ENCODE measurements at regions not wholly inside any gene's neighbourhood (a gene's known extent, or its start where the extent isn't known, plus 50 kb on each side); places are given as distances from the start of the nearest gene placed in this dataset.

DNA sequence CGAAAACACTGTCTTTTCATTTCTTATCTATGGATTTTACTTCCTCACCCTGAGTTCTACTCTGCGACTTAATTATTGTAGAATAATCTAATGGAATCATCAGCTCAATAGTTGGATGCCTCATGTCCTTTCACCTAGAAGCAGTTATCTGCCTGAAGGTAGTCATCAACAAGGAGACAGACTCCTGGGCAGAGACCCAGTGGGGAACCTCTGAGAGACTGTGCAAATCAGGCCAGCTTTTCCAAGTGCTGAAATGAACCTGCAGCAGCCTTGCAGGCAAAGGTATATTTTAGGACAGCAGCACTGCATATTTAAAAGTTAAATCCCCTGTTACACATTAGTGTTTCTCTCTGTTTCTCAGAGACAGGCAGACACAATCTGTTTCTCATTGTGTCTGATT is 99.7 kb upstream of the STMND1 start:
- Histone ChIP-seq H2BK15ac (ENCODE audit: low read depth, low read length) (no peak overlapping the region), H4K20me1 (ENCODE audit: insufficient read depth, low read length) (no peaks in the 10 kb centered on the region), H3K27me3 (ENCODE audit: control insufficient read depth, insufficient read depth, low read length) (no peaks in the 10 kb centered on the region), H2BK120ac (ENCODE audit: low read depth, low read length) (no peak overlapping the region), H3K14ac (replicated peaks; ENCODE audit: low read depth, low read length) (0 out of 2 replicates have a peak overlapping the region, but pooled peaks have one; percentile 55), H4K8ac (ENCODE audit: low read depth in 2 of 2, low read length in 2 of 2) (0 out of 4 replicates have a peak overlapping the region, but pooled peaks of 1 of the 2 experiments have one; percentile 4), H3K79me1 (ENCODE audit: low read depth in 1 of 2, low read length in 2 of 2) (no peaks in the 10 kb centered on the region), H3K36me3 (ENCODE audit: control insufficient read depth, insufficient read depth, low read length) (no peaks in the 10 kb centered on the region), H2AK9ac (replicated peaks; ENCODE audit: low read depth, low read length, poor library complexity) (no peak overlapping the region), H3K56ac (ENCODE audit: extremely low read depth, insufficient read depth, low read length) (no peak overlapping the region), H2AFZ (replicated peaks; ENCODE audit: low read length, poor library complexity) (no peak overlapping the region), H3K9me1 (ENCODE audit: insufficient read depth, low read length) (no peaks in the 10 kb centered on the region), H3K23ac (ENCODE audit: low read depth, low read length) (no peak overlapping the region), H4K91ac (ENCODE audit: insufficient read depth, low read depth, low read length) (no peak overlapping the region), H2BK20ac (ENCODE audit: low read depth, low read length) (no peak overlapping the region), H3K4me1 (ENCODE audit: control insufficient read depth, insufficient read depth, low read length) (peaks cover 6% of the 10 kb centered on the region), H3K4ac (ENCODE audit: low read depth, low read length) (no peak overlapping the region), H3K18ac (ENCODE audit: low read depth, low read length) (no peak overlapping the region), H3K27ac (ENCODE audit: insufficient read depth, low read length) (no peak overlapping the region), H3K9me3 (ENCODE audit: control insufficient read depth, insufficient read depth, low read length) (no peaks in the 10 kb centered on the region), H2AK5ac (ENCODE audit: low read depth, low read length) (no peak overlapping the region), H3K9ac (ENCODE audit: low read depth, low read length) (no peak overlapping the region), H3K4me2 (ENCODE audit: low read depth, low read length) (no peak overlapping the region), H3K4me3 (ENCODE audit: insufficient read depth, low read depth, low read length) (no peak overlapping the region), H2BK5ac (ENCODE audit: low read depth, low read length, poor library complexity, severe bottlenecking) (no peak overlapping the region), H4K5ac (ENCODE audit: low read depth, low read length) (no peak overlapping the region)
- ATAC-seq (ENCODE audit: low read depth) (no peak), DNase-seq (no peak)
- intact Hi-C loops (cut with micrococcal nuclease): no loop called here
- TF ChIP-seq MAZ (IDR thresholded peaks at IDR 0.05; ENCODE audit: borderline replicate concordance, low read depth, low read length): no peak
- TF ChIP-seq, protein P1, sequence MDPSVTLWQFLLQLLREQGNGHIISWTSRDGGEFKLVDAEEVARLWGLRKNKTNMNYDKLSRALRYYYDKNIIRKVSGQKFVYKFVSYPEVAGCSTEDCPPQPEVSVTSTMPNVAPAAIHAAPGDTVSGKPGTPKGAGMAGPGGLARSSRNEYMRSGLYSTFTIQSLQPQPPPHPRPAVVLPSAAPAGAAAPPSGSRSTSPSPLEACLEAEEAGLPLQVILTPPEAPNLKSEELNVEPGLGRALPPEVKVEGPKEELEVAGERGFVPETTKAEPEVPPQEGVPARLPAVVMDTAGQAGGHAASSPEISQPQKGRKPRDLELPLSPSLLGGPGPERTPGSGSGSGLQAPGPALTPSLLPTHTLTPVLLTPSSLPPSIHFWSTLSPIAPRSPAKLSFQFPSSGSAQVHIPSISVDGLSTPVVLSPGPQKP (IDR thresholded peaks at IDR 0.05; ENCODE audit: borderline replicate concordance, low read depth, low read length): no peak
- TF ChIP-seq CHD1 (IDR thresholded peaks at IDR 0.05; ENCODE audit: low read depth, low read length): no peak
- TF ChIP-seq RAD21 (IDR thresholded peaks at IDR 0.05; ENCODE audit: low read length): no peak
- no peak for TF ChIP-seq POLR2A (IDR thresholded peaks at IDR 0.05; ENCODE audit: low read depth, low read length)
- no peak for TF ChIP-seq BHLHE40 (IDR thresholded peaks at IDR 0.05; ENCODE audit: low read depth, low read length)
- TF ChIP-seq, protein P2, sequence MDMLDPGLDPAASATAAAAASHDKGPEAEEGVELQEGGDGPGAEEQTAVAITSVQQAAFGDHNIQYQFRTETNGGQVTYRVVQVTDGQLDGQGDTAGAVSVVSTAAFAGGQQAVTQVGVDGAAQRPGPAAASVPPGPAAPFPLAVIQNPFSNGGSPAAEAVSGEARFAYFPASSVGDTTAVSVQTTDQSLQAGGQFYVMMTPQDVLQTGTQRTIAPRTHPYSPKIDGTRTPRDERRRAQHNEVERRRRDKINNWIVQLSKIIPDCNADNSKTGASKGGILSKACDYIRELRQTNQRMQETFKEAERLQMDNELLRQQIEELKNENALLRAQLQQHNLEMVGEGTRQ (IDR thresholded peaks at IDR 0.05; ENCODE audit: low read depth, low read length): no peak
- TF ChIP-seq SMC3 (IDR thresholded peaks at IDR 0.05; ENCODE audit: low read depth, low read length): no peak
- TF ChIP-seq MAFK (IDR thresholded peaks at IDR 0.05; ENCODE audit: low read depth, low read length): no peak
- TF ChIP-seq CEBPB (IDR thresholded peaks at IDR 0.05; ENCODE audit: low read depth, low read length): no peak
- no peak for TF ChIP-seq FOS (IDR thresholded peaks at IDR 0.05; ENCODE audit: low read depth, low read length)
- TF ChIP-seq NFE2L2 (IDR thresholded peaks at IDR 0.05; ENCODE audit: low read depth, low read length): no peak
- TF ChIP-seq MXI1 (IDR thresholded peaks at IDR 0.05; ENCODE audit: borderline replicate concordance, low read depth, low read length): no peak
- TF ChIP-seq, protein P3, sequence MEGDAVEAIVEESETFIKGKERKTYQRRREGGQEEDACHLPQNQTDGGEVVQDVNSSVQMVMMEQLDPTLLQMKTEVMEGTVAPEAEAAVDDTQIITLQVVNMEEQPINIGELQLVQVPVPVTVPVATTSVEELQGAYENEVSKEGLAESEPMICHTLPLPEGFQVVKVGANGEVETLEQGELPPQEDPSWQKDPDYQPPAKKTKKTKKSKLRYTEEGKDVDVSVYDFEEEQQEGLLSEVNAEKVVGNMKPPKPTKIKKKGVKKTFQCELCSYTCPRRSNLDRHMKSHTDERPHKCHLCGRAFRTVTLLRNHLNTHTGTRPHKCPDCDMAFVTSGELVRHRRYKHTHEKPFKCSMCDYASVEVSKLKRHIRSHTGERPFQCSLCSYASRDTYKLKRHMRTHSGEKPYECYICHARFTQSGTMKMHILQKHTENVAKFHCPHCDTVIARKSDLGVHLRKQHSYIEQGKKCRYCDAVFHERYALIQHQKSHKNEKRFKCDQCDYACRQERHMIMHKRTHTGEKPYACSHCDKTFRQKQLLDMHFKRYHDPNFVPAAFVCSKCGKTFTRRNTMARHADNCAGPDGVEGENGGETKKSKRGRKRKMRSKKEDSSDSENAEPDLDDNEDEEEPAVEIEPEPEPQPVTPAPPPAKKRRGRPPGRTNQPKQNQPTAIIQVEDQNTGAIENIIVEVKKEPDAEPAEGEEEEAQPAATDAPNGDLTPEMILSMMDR (conservative IDR thresholded peaks at IDR 0.05; ENCODE audit: low read depth, low read length): no peak
- TF ChIP-seq RCOR1 (IDR thresholded peaks at IDR 0.05; ENCODE audit: insufficient replicate concordance, low read length): no peak
- TF ChIP-seq RFX5 (IDR thresholded peaks at IDR 0.05; ENCODE audit: low read depth, low read length): no peak
- POLR2A ChIA-PET (ENCODE audit: unreplicated experiment): no interaction called here
- in situ Hi-C loops (cut with MboI; ENCODE audit: low sequenced_read_pairs): no loop called here
- BruUV-seq (replicated peaks): no TSS peak
- WGBS, 2 experiments (ENCODE audit: extremely low coverage in 2 of 2, insufficient read length in 1 of 2): no CpG with 5 or more reads among the region's 2 CpGs
- dilution Hi-C loops (cut with HindIII; ENCODE audit: low sequenced_read_pairs, unreplicated experiment): no loop called here
- CTCF ChIA-PET: interaction anchor here (0.6 kb wide), 1 partner anchor 74 kb away, joined by 3 read pairs; no protein-coding TSS in a partner anchor
